ENCODE measurements at regions not wholly inside any gene's neighbourhood (a gene's known extent, or its start where the extent isn't known, plus 50 kb on each side); places are given as distances from the start of the nearest gene placed in this dataset.

DNA sequence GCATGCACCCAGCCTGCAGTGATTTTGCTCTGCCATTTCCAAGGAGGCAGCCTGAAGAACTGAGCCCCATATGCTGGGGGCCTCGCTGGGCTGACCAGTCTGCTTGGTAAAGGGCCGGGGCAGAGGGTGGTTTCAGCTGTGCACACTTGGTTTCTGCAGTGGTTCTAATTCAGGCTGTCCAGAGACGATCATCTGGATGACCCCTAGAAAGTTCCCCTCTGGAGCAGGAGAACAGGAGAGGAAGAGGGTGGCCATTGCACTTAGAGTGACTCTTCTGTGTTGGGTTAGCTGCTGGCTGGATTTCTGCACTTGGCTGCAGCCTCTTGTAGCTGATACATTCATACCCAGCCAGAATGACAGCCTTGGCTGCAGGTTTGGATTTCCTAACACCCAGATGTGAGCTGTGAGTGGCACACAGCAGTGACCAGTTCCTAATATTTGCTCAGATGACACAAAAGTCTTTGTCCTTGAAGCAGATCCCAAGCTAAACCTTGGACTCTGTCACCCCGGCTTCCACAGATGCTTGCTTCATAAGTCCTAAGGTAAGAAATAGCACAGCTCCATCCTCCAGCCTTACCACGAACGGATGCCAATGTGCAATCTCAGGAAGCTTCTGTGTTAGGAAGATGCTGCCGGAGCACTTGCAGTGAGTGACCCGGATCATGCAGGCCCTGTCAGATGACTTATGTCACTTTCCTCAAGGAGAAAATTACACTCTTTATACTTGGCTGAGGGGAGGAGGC, 105.6 kb downstream of the HNRNPLL start (continued):
- TF ChIP-seq, protein P1, sequence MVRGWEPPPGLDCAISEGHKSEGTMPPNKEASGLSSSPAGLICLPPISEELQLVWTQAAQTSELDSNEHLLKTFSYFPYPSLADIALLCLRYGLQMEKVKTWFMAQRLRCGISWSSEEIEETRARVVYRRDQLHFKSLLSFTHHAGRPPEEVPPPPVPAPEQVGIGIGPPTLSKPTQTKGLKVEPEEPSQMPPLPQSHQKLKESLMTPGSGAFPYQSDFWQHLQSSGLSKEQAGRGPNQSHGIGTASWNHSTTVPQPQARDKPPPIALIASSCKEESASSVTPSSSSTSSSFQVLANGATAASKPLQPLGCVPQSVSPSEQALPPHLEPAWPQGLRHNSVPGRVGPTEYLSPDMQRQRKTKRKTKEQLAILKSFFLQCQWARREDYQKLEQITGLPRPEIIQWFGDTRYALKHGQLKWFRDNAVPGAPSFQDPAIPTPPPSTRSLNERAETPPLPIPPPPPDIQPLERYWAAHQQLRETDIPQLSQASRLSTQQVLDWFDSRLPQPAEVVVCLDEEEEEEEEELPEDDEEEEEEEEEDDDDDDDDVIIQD (CRISPR knock-in tag; IDR thresholded peaks at IDR 0.05; ENCODE audit: low read depth) = peak; percentile 25; the same call in 1 of the 2 replicates
- TF ChIP-seq PITX1 (CRISPR knock-in tag; IDR thresholded peaks at IDR 0.05) (peak; percentile 21; the same call in 1 of the 2 replicates), LBX2 (CRISPR knock-in tag; IDR thresholded peaks at IDR 0.05; ENCODE audit: borderline replicate concordance) (no peak), HOXA9 (CRISPR knock-in tag; IDR thresholded peaks at IDR 0.05; ENCODE audit: borderline replicate concordance) (no peak), ZNF276 (CRISPR knock-in tag; IDR thresholded peaks at IDR 0.05; ENCODE audit: low read depth) (no peak), FOXO1 (CRISPR knock-in tag; IDR thresholded peaks at IDR 0.05) (peak; percentile 71), ZNF761 (CRISPR knock-in tag; conservative IDR thresholded peaks at IDR 0.05) (peak; percentile 66; the same call in 1 of the 2 replicates), KLF16 (CRISPR knock-in tag; IDR thresholded peaks at IDR 0.05) (peak in 1 of 2 experiments; percentile 87; a peak in 2 of 4 replicates), ARNT (IDR thresholded peaks at IDR 0.05) (no peak), JUNB (CRISPR knock-in tag; IDR thresholded peaks at IDR 0.05; ENCODE audit: borderline replicate concordance) (no peak), SP140L (CRISPR knock-in tag; IDR thresholded peaks at IDR 0.05; ENCODE audit: borderline replicate concordance) (no peak; the same call in 1 of the 2 replicates), TBX3 (IDR thresholded peaks at IDR 0.05; ENCODE audit: borderline replicate concordance) (no peak)
- TF ChIP-seq, protein P2, sequence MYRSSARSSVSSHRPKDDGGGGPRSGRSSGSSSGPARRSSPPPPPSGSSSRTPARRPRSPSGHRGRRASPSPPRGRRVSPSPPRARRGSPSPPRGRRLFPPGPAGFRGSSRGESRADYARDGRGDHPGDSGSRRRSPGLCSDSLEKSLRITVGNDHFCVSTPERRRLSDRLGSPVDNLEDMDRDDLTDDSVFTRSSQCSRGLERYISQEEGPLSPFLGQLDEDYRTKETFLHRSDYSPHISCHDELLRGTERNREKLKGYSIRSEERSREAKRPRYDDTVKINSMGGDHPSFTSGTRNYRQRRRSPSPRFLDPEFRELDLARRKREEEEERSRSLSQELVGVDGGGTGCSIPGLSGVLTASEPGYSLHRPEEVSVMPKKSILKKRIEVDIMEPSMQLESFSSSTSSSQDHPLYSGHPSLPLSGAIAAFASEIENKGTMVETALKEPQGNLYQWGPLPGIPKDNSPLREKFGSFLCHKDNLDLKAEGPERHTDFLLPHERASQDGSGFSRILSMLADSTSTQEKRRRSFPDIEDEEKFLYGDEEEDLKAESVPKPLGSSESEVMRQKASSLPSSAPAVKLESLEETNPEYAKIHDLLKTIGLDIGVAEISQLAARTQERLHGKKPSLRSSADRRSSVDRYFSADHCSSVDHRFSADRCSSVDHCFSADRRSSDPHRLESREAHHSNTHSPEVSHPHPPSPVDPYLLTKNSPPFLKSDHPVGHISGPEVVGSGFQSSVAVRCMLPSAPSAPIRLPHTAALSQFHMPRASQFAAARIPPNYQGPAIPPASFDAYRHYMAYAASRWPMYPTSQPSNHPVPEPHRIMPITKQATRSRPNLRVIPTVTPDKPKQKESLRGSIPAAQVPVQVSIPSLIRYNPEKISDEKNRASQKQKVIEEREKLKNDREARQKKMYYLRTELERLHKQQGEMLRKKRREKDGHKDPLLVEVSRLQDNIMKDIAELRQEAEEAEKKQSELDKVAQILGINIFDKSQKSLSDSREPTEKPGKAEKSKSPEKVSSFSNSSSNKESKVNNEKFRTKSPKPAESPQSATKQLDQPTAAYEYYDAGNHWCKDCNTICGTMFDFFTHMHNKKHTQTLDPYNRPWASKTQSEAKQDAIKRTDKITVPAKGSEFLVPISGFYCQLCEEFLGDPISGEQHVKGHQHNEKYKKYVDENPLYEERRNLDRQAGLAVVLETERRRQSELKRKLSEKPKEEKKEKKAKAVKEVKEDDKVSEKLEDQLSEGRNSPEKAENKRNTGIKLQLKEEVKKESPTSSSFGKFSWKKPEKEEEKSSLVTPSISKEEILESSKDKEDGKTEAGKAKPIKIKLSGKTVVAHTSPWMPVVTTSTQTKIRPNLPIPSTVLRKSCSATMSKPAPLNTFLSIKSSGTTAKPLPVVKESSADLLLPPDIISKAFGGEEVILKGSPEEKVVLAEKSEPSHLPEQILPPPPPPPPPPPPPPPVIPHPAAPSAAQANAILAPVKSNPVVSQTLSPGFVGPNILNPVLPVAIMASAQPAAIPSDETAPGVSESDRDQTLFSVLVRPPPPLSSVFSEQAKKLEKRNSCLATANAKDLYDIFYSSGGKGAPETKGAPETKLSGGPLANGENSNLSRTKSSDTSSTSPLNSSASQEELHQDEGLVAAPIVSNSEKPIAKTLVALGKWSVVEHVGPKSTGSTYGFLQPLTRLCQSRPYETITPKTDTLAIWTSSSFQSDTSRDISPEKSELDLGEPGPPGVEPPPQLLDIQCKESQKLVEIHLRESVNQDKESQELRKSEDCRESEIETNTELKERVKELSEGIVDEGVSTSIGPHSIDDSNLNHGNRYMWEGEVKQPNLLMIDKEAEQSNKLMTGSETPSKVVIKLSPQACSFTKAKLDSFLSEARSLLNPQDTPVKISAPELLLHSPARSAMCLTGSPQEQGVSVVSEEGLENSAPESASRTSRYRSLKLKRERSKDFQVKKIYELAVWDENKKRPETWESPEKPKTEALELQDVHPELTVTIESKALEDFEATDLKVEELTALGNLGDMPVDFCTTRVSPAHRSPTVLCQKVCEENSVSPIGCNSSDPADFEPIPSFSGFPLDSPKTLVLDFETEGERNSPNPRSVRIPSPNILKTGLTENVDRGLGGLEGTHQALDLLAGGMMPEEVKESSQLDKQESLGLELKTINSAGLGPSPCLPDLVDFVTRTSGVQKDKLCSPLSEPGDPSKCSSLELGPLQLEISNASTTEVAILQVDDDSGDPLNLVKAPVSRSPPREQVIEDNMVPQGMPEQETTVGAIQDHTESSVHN (CRISPR knock-in tag; IDR thresholded peaks at IDR 0.05) = peak; percentile 78; the same call in 1 of the 2 replicates
- TF ChIP-seq, protein P3, sequence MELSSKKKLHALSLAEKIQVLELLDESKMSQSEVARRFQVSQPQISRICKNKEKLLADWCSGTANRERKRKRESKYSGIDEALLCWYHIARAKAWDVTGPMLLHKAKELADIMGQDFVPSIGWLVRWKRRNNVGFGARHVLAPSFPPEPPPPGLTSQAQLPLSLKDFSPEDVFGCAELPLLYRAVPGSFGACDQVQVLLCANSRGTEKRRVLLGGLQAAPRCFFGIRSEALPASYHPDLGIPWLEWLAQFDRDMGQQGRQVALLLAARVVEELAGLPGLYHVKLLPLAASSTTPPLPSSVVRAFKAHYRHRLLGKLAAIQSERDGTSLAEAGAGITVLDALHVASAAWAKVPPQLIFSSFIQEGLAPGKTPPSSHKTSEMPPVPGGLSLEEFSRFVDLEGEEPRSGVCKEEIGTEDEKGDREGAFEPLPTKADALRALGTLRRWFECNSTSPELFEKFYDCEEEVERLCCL (CRISPR knock-in tag; IDR thresholded peaks at IDR 0.05; ENCODE audit: borderline replicate concordance) = no peak
